Islet of Langerhans (tissue), 1 donor: ENCODE measurements at regions not wholly inside any gene's neighbourhood (a gene's known extent, or its start where the extent isn't known, plus 50 kb on each side); places are given as distances from the start of the nearest gene placed in this dataset.

ENCODE experiments used
- FAIRE-seq: peaks from one replicate; lab custom pipeline; 2011; peaks lifted over from hg19 to GRCh38; lab: Jason Lieb, UNC

GRCh38 chr16:52309446-52310416, 237.2 kb downstream of the TOX3 start:
- no peak for FAIRE-seq

GRCh38 chr16:52308051-52308450, 238.9 kb downstream of the TOX3 start:
- FAIRE-seq, result no peak

GRCh38 chr16:52301026-52301425, 245.9 kb downstream of the TOX3 start:
- no peak for FAIRE-seq

GRCh38 chr16:52298769-52299168, 248.2 kb downstream of the TOX3 start:
- no peak for FAIRE-seq

- FAIRE-seq, result peak; percentile 98
Measured at GRCh38 chr16:52296706-52297315, 250.1 kb downstream of the TOX3 start.

- no peak for FAIRE-seq
Measured at GRCh38 chr16:52296076-52296475, 250.9 kb downstream of the TOX3 start.

- FAIRE-seq, result no peak
Measured at GRCh38 chr16:52294660-52295059, 252.3 kb downstream of the TOX3 start.

- no peak for FAIRE-seq
Measured at GRCh38 chr16:52293204-52293603, 253.7 kb downstream of the TOX3 start.

- no peak for FAIRE-seq
Measured at GRCh38 chr16:52283584-52284375, 263.2 kb downstream of the TOX3 start.

GRCh38 chr16:52283018-52283417, 263.9 kb downstream of the TOX3 start:
- FAIRE-seq, result no peak

GRCh38 chr16:52280086-52280485, 266.9 kb downstream of the TOX3 start:
- FAIRE-seq, result no peak

GRCh38 chr16:52271088-52271750, 275.7 kb downstream of the TOX3 start:
- FAIRE-seq, result no peak

- no peak for FAIRE-seq
Measured at GRCh38 chr16:52265446-52265861, 281.5 kb downstream of the TOX3 start.

GRCh38 chr16:52257534-52257933, 289.4 kb downstream of the TOX3 start:
- no peak for FAIRE-seq

GRCh38 chr16:52256310-52257078, 290.4 kb downstream of the TOX3 start:
- FAIRE-seq, result no peak

- FAIRE-seq, result no peak
Measured at GRCh38 chr16:52254746-52255145, 292.2 kb downstream of the TOX3 start.

- no peak for FAIRE-seq
Measured at GRCh38 chr16:52252680-52253079, 294.3 kb downstream of the TOX3 start.

GRCh38 chr16:52251495-52251894, 295.4 kb downstream of the TOX3 start:
- FAIRE-seq, result no peak

GRCh38 chr16:52247737-52248136, 299.2 kb downstream of the TOX3 start:
- no peak for FAIRE-seq

- FAIRE-seq, result no peak
Measured at GRCh38 chr16:52238710-52239109, 308.2 kb downstream of the TOX3 start.

GRCh38 chr16:52237823-52238222, 309.1 kb downstream of the TOX3 start:
- no peak for FAIRE-seq
